Subcutaneous abdominal adipose tissue (tissue), 5 donors: ENCODE measurements at regions not wholly inside any gene's neighbourhood (a gene's known extent, or its start where the extent isn't known, plus 50 kb on each side); places are given as distances from the start of the nearest gene placed in this dataset.

ENCODE experiments used
- H3K27ac ChIP-seq: one replicate; pipeline ENCODE4 v1.7.0; 2013; ENCODE audit warnings: low read depth, mild to moderate bottlenecking, inconsistent platforms, low read length, moderate library complexity
- H3K27me3 ChIP-seq, 5 donors: one replicate each; pipeline ENCODE4 v1.7.0; 2013; ENCODE audit warnings: low read length in 5 of 5, inconsistent platforms in 1 of 5; ENCODE audit not compliant: control insufficient read depth in 5 of 5, insufficient read depth in 4 of 5
- H3K36me3 ChIP-seq, 5 donors: one replicate each; pipeline ENCODE4 v1.7.0; 2013; ENCODE audit warnings: low read length in 5 of 5; ENCODE audit not compliant: control insufficient read depth in 5 of 5, insufficient read depth in 5 of 5
- H3K4me1 ChIP-seq, 5 donors: one replicate each; pipeline ENCODE4 v1.7.0; 2013; ENCODE audit warnings: low read length in 5 of 5, mild to moderate bottlenecking in 3 of 5, moderate library complexity in 1 of 5; ENCODE audit not compliant: control insufficient read depth in 5 of 5, insufficient read depth in 5 of 5
- H3K4me3 ChIP-seq, 5 donors: one replicate each; pipeline ENCODE4 v1.7.0; 2013; ENCODE audit warnings: low read length in 5 of 5, low read depth in 1 of 5
- H3K9ac ChIP-seq, 5 donors: one replicate each; pipeline ENCODE4 v1.7.0; 2013; ENCODE audit warnings: low read length in 5 of 5, mild to moderate bottlenecking in 4 of 5, moderate library complexity in 3 of 5
- H3K9me3 ChIP-seq, 5 donors: one replicate each; pipeline ENCODE4 v1.7.0; 2013; ENCODE audit warnings: low read length in 5 of 5; ENCODE audit not compliant: control insufficient read depth in 5 of 5
- donor health status: healthy.
- donor health status: healthy.
- donor health status: healthy.
- donor health status: healthy.
- donor health status: healthy.

DNA sequence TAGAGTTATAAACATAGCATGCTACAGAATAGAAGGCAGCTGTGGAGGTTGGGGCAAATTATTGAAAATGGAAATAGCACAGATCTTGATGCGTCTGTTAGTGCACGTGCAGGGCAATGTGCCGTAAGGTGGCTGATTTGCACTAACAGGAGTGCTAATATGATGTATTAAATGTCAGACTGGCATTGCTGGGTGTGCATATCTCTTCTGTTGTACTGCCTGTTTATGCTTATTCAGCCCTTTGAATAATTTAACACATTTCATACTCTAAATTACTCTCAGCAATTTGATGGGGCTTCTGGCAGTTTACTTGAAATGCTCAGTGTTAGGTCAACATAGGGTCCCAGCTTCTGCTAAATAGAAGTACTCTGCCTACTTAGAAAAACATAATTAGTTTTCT lies 395.6 kb downstream of the MCTP2 start:
- Histone ChIP-seq H3K36me3 (no peaks in the 10 kb centered on the region), H3K27ac (no peak overlapping the region), H3K27me3 (peaks cover 0 to 4% (median 0%) of the 10 kb centered on the region in 5 donors), H3K4me1 (no peaks in the 10 kb centered on the region), H3K9me3 (no peaks in the 10 kb centered on the region), H3K4me3 (no peak overlapping the region), H3K9ac (no peak overlapping the region)

DNA sequence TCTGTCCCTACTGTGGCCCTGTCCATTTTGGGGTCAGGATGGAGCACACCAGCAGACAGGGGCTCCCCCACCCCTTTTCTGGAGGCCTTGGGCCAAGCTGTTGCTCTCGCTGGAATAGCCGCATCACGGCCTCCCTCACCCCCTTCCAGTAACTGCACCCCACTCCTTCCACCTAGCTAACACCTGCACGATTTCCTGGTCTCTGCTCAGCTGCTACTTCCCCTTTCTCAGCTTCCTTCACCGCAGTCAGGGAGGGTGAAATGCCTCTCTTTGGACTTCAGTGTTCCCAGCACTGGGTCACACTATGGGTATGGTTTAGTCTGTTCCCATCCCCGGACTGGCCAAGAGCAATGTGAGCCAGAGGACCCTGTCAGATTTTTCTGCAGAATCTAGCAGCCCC lies 400.2 kb downstream of the MCTP2 start:
- Histone ChIP-seq H3K9ac (no peak overlapping the region), H3K36me3 (no peaks in the 10 kb centered on the region), H3K27me3 (peaks cover 0 to 4% (median 0%) of the 10 kb centered on the region in 5 donors), H3K9me3 (no peaks in the 10 kb centered on the region), H3K27ac (no peak overlapping the region), H3K4me3 (no peak overlapping the region), H3K4me1 (no peaks in the 10 kb centered on the region)

- Histone ChIP-seq H3K4me1 (no peaks in the 10 kb centered on the region), H3K27me3 (no peaks in the 10 kb centered on the region), H3K36me3 (no peaks in the 10 kb centered on the region), H3K4me3 (no peak overlapping the region), H3K9me3 (no peaks in the 10 kb centered on the region), H3K27ac (no peak overlapping the region), H3K9ac (no peak overlapping the region)
These were observed 406.8 kb downstream of the MCTP2 start for GRCh38 chr15:94638183-94638582.

DNA sequence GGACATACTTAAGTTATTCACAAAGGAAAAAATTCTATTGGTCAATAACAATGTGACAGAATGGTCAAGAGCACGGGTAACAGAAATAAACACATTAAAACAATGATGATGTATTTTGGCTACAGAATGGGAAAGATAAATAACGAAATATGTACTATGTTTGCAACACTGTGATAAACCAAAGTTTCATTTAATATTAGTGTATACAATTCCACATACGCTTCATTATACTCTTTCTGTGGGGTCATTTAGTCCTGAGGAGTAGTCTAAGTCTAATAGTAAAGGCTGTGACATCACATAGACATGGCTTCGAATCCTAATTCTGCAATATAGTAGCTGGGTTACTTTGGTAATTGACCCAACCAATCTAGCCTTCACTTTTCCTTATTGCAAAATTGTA lies 408.3 kb downstream of the MCTP2 start:
- Histone ChIP-seq H3K27me3 (no peaks in the 10 kb centered on the region), H3K9ac (no peak overlapping the region), H3K4me1 (no peaks in the 10 kb centered on the region), H3K36me3 (no peaks in the 10 kb centered on the region), H3K9me3 (no peaks in the 10 kb centered on the region), H3K4me3 (no peak overlapping the region), H3K27ac (no peak overlapping the region)

DNA sequence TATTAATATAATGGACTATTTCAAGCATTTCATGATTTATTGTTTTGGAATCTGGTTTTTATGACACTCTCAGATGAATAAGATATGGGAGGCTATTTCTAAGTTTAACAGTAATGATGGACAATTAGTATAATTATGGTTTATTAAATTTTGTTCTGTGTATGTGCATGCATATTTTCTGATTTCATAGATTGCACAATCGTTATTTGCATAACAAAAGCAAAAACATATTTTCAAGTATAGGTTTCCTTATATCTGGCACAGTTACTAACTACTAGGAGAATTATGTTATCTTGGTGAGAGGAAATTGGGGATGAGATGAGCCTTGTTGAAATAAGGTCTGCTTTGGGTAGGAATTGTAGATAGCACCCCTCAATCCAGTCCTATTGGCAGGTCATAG lies 413.1 kb downstream of the MCTP2 start:
- no peaks in the 10 kb centered on the region for H3K36me3 ChIP-seq
- H3K4me3 ChIP-seq: no peak overlapping the region
- no peak overlapping the region for H3K9ac ChIP-seq
- no peaks in the 10 kb centered on the region for H3K27me3 ChIP-seq
- H3K4me1 ChIP-seq: no peaks in the 10 kb centered on the region
- H3K9me3 ChIP-seq: no peaks in the 10 kb centered on the region
- H3K27ac ChIP-seq: no peak overlapping the region

GRCh38 chr15:94653071-94653470 lies 421.7 kb downstream of the MCTP2 start:
- H3K27me3 ChIP-seq: peaks cover 0 to 11% (median 0%) of the 10 kb centered on the region in 5 donors
- no peaks in the 10 kb centered on the region for H3K36me3 ChIP-seq
- no peak overlapping the region for H3K4me3 ChIP-seq
- H3K9me3 ChIP-seq: no peaks in the 10 kb centered on the region
- H3K4me1 ChIP-seq: no peaks in the 10 kb centered on the region
- no peak overlapping the region for H3K9ac ChIP-seq
- no peak overlapping the region for H3K27ac ChIP-seq

DNA sequence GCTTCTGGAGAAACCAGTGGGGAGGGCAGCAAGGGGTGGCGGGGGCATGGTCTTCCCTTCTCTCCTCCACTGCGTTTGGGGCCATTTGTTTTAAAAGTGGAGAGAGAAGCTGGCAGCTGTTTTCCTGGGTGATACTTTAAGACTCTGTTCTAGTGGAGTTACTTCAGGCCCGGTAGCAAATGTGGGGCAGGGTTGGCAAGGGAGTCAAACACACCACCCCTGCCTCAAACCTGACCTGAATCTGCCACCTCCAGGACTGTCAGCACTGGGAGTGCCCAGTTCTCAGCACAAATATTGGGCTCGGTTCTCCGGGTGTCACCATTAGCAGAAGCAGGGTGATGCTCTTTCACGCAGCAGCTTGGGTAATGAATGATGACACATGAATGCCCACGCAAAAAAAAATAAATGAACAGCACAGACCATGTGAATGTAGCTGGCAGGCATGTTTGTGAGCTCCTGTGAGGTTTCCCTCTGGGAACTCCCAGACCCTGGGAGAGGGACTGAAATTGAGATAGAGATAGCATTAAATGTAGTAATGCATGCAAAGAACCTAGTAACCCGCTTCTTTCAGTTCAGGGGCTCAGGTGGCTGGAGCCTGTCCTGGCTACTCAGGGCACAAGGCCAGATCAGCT lies 424.0 kb downstream of the MCTP2 start:
- Histone ChIP-seq H3K36me3 (no peaks in the 10 kb centered on the region), H3K9ac (no peak overlapping the region), H3K27ac (no peak overlapping the region), H3K27me3 (peaks cover 0 to 11% (median 0%) of the 10 kb centered on the region in 5 donors), H3K4me3 (no peak overlapping the region), H3K4me1 (no peaks in the 10 kb centered on the region), H3K9me3 (no peaks in the 10 kb centered on the region)

DNA sequence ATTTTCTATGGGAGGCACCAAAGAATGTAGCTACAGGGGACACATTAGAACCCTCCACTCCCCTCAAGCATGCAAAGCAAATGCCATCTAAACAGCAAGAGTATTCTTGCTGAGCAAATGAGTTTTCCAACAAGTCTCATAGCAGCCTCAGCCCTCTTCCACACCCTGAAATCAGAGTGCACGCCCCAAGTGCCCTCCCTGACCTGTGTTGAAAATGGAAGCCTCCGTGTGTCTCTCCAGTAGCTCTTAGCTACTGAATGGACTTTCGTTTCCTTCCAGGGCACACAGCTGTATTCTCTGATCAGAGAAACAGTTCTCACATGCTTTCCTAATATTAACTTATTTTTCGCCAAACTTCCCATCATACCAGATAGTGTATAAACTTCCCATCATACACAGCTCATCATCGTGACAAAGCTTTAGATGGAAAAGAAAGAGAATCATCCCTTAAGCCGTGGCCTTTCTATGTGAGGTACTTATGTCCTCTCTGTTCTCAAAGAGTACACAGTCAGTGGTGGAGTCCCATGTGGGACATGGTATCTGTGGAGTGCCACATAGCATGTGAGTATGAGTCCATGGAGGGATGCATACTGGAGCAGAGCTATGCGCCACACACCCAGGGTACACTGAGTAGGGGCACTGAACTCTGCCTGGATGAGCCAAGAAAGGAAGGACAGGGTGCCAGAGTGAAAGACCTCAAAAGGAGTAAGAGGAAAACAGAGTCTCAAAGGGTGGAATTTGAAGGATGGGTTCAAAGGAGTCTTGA lies 434.5 kb downstream of the MCTP2 start:
- Histone ChIP-seq H3K9me3 (no peaks in the 10 kb centered on the region), H3K4me1 (peaks cover 0 to 2% (median 0%) of the 10 kb centered on the region in 5 donors), H3K27ac (no peak overlapping the region), H3K9ac (no peak overlapping the region), H3K27me3 (peaks cover 0 to 4% (median 3%) of the 10 kb centered on the region in 5 donors), H3K4me3 (no peak overlapping the region), H3K36me3 (no peaks in the 10 kb centered on the region)

GRCh38 chr15:94666553-94666952 lies 435.2 kb downstream of the MCTP2 start:
- no peak overlapping the region for H3K27ac ChIP-seq
- H3K36me3 ChIP-seq: no peaks in the 10 kb centered on the region
- peaks cover 0 to 5% (median 0%) of the 10 kb centered on the region in 5 donors for H3K4me1 ChIP-seq
- no peak overlapping the region for H3K9ac ChIP-seq
- H3K4me3 ChIP-seq: no peak overlapping the region
- H3K27me3 ChIP-seq: peaks cover 0 to 4% (median 3%) of the 10 kb centered on the region in 5 donors
- no peaks in the 10 kb centered on the region for H3K9me3 ChIP-seq

- Histone ChIP-seq H3K9me3 (no peaks in the 10 kb centered on the region), H3K36me3 (no peaks in the 10 kb centered on the region), H3K27me3 (peaks cover 0 to 4% (median 3%) of the 10 kb centered on the region in 5 donors), H3K27ac (no peak overlapping the region), H3K9ac (no peak overlapping the region), H3K4me3 (no peak overlapping the region), H3K4me1 (peaks cover 0 to 10% (median 5%) of the 10 kb centered on the region in 5 donors)
These were observed 435.7 kb downstream of the MCTP2 start for GRCh38 chr15:94667109-94667508.
